ENCODE measurements at regions not wholly inside any gene's neighbourhood (a gene's known extent, or its start where the extent isn't known, plus 50 kb on each side); places are given as distances from the start of the nearest gene placed in this dataset.
A peak's percentile ranks its signal among the peaks of the same experiment; 100 is the strongest.

DNA sequence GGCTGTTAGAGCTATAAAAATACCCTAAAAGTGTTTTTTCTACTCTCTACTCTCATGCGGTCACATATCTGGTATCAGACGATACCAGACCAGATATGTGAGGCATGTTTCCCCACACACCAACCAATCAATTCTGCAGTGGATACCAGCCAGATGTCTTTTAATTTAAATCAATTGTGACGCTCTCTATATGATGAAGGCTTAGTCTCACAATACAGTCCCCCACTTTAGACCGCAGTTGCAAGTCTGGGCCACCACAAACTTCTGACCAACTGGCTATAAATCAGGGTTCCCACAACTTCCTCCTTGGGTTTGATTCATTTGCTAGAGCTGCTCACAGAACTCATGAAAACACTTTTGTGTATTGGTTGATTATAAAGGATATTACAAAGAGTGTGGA lies 586.1 kb upstream of the ZP4 start:
- Histone ChIP-seq H3K27ac (no peak overlapping the region), H3K4me3 (no peak overlapping the region), H3K36me3 (no peaks in the 10 kb centered on the region), H3K27me3 (no peaks in the 10 kb centered on the region), H3K4me1 (no peaks in the 10 kb centered on the region), H3K9me3 (no peaks in the 10 kb centered on the region)
- intact Hi-C loops (cut with DNase I) = no loop called here
- DNase-seq = no peak
- no peak for TF ChIP-seq POLR2A (IDR thresholded peaks at IDR 0.05)
- TF ChIP-seq, protein P1, sequence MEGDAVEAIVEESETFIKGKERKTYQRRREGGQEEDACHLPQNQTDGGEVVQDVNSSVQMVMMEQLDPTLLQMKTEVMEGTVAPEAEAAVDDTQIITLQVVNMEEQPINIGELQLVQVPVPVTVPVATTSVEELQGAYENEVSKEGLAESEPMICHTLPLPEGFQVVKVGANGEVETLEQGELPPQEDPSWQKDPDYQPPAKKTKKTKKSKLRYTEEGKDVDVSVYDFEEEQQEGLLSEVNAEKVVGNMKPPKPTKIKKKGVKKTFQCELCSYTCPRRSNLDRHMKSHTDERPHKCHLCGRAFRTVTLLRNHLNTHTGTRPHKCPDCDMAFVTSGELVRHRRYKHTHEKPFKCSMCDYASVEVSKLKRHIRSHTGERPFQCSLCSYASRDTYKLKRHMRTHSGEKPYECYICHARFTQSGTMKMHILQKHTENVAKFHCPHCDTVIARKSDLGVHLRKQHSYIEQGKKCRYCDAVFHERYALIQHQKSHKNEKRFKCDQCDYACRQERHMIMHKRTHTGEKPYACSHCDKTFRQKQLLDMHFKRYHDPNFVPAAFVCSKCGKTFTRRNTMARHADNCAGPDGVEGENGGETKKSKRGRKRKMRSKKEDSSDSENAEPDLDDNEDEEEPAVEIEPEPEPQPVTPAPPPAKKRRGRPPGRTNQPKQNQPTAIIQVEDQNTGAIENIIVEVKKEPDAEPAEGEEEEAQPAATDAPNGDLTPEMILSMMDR (IDR thresholded peaks at IDR 0.05) = no peak
- TF ChIP-seq POLR2AphosphoS5 (IDR thresholded peaks at IDR 0.05) = no peak
- no peak for TF ChIP-seq EP300 (IDR thresholded peaks at IDR 0.05)
- WGBS, 2 donors = 56 to 76% methylated on average over 4 of the region's 4 CpGs

DNA sequence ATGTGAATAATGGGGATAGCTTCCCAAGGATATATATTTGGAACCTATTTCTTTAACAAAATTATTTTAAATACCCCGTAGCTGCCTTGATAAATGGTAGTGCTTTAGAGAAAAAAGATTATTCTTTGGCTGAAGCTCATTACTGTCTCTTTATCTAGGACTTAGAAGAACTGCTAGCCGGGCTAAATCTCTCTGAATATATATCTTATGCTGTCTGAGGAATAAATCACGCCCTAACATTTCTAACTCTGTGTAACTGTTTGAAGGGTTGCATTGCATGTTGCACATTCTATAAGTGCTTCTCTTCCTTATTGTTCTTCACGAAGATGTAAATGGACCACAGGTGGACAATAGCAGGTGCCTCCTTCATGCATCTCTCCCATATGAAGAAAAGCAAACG lies 585.0 kb upstream of the ZP4 start:
- no peaks in the 10 kb centered on the region for H3K36me3 ChIP-seq
- no peak overlapping the region for H3K4me3 ChIP-seq
- no peak overlapping the region for H3K27ac ChIP-seq
- no peaks in the 10 kb centered on the region for H3K9me3 ChIP-seq
- TF ChIP-seq POLR2AphosphoS5 (IDR thresholded peaks at IDR 0.05) = no peak
- TF ChIP-seq POLR2A (IDR thresholded peaks at IDR 0.05) = no peak
- TF ChIP-seq, protein P1 (IDR thresholded peaks at IDR 0.05) = no peak
- no peaks in the 10 kb centered on the region for H3K27me3 ChIP-seq
- 64 to 84% methylated on average over 5 of the region's 5 CpGs for WGBS, 2 donors
- intact Hi-C loops (cut with DNase I) = no loop called here
- no peak for DNase-seq
- H3K4me1 ChIP-seq = no peaks in the 10 kb centered on the region

DNA sequence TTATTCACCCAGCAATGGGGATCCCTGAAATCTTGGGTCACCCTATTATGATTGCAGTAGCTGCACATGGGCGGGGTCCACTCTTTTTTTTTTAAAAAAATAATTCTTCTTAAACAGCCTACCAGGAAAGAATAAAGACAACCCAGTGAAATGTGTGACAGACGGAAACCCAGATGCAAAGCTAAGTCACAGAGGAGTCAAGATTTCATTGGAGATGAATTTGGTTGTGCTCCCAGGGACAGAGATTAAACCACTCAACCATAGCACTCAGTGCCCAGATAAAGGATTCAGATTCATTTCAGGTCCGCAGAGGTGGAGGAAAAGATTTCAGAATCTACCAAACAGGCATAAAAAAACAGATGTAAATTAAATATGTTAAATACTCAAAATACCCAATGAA lies 583.5 kb upstream of the ZP4 start:
- Histone ChIP-seq H3K4me1 (no peaks in the 10 kb centered on the region), H3K9me3 (no peaks in the 10 kb centered on the region), H3K27me3 (no peaks in the 10 kb centered on the region), H3K27ac (no peak overlapping the region), H3K4me3 (no peak overlapping the region), H3K36me3 (no peaks in the 10 kb centered on the region)
- 23 to 76% methylated on average over 3 of the region's 3 CpGs for WGBS, 2 donors
- TF ChIP-seq EP300 (IDR thresholded peaks at IDR 0.05) (no peak), POLR2A (IDR thresholded peaks at IDR 0.05) (no peak)
- intact Hi-C loops (cut with DNase I) = no loop called here
- DNase-seq = no peak

DNA sequence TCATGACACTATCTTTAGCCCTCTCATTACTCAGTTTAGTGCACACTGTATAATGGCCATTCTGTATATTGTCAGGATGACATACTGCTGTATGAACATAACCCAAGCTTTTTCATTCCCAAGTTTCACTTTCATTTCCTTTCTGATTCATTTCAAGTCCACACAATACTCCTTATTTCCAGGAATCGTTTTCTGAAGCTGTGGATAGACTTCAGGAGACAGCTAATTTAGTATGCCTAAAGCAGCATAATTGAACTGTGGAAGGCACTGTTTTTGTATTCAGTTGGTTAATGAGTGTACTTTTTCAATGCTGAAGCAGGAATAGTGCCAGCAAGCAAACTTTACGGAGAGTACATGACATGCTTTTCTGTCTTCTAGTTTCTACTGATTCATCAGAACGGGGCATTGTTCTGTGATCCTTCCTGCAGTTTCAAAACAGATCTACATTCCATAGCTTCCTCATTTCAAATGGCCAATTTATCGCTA lies 578.5 kb upstream of the ZP4 start:
- Histone ChIP-seq H3K4me3 (peak overlapping the region in 3 of 4 donors; percentile 19 to 35 (median 23)), H3K27ac (no peak overlapping the region), H3K36me3 (no peaks in the 10 kb centered on the region), H3K9me3 (no peaks in the 10 kb centered on the region), H3K27me3 (no peaks in the 10 kb centered on the region), H3K4me1 (no peaks in the 10 kb centered on the region)
- 68 to 79% methylated on average over 4 of the region's 4 CpGs for WGBS, 2 donors
- TF ChIP-seq POLR2A (IDR thresholded peaks at IDR 0.05) = no peak
- TF ChIP-seq, protein P1 (IDR thresholded peaks at IDR 0.05) = no peak
- TF ChIP-seq POLR2AphosphoS5 (IDR thresholded peaks at IDR 0.05) = no peak
- TF ChIP-seq EP300 (IDR thresholded peaks at IDR 0.05) = no peak
- no peak for DNase-seq
- intact Hi-C loops (cut with DNase I) = no loop called here

DNA sequence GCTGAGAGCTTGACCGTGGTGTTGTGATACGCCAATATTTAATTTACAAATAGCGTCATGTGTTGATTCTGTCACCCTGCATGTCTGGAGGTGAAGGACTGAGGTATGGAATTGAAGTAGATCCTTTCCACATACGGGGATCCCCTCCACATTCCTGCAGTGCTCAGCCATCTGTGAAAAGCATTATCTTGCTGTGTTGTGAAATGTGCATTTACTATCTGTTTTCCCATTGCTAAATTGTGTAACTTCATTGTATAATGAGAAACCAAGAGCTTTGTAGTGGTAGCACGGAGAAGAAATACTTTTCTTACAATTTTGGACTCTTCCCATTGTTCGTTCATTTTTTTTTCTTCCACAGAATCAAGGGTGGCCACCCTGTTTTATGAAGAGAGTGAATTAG lies 577.3 kb upstream of the ZP4 start:
- WGBS, 2 donors = 82 to 88% methylated on average over 6 of the region's 6 CpGs
- H3K4me1 ChIP-seq = no peaks in the 10 kb centered on the region
- DNase-seq = no peak
- TF ChIP-seq EP300 (IDR thresholded peaks at IDR 0.05) = no peak
- no peak for TF ChIP-seq POLR2AphosphoS5 (IDR thresholded peaks at IDR 0.05)
- TF ChIP-seq, protein P1 (IDR thresholded peaks at IDR 0.05) = no peak
- no peak for TF ChIP-seq POLR2A (IDR thresholded peaks at IDR 0.05)
- H3K36me3 ChIP-seq = no peaks in the 10 kb centered on the region
- no peaks in the 10 kb centered on the region for H3K27me3 ChIP-seq
- H3K4me3 ChIP-seq = no peak overlapping the region
- H3K9me3 ChIP-seq = no peaks in the 10 kb centered on the region
- intact Hi-C loops (cut with DNase I) = no loop called here
- H3K27ac ChIP-seq = no peak overlapping the region

Measured in sigmoid colon (tissue), 6 donors.